Left forelimb (tissue), 1 donor: ENCODE measurements at regions not wholly inside any gene's neighbourhood (a gene's known extent, or its start where the extent isn't known, plus 50 kb on each side); places are given as distances from the start of the nearest gene placed in this dataset.

Experiments used
- DNase-seq: peaks from one replicate; pipeline ENCODE4 v3.0.0-alpha.2; 2018; ENCODE audit warnings: low spot score

DNA sequence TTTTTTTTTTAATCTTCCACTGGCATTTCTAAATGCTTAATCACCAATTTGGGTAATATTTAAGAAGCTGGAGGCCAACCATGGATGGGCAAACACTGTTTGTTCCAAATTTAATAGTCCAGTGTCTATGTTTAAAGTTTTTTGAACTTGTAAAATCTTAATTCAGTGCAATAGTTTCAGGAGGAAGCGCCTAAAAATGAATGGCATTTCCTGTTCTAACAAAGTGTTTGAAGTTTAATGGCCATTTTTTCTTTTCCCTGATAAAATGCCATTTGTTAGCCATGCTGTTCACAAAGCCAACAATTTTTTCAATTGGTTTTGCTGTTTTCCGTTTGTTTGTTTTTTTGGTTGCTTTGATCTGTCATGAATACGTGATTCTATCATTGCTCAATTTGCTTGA, 552.1 kb downstream of the LMO4 start:
- no peak for DNase-seq

DNA sequence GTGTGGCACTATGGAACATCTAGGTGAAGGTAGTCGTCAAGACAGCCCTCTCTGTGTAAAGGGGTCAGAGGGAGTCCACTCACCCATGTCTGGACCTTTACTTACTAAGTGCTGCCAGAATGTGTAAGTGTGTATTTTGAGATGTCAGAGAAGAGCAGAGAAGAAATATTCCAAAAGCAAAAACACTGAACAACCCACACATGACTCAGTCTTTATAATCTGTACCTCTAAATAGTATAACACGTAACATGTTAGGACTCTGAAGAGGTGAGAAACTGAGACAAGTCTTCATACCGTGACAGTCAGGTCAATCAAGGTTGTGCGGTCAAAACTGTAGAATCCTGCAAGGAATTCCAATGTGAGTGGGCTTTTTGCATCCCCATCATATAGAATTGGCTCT, 555.2 kb downstream of the LMO4 start:
- no peak for DNase-seq

DNA sequence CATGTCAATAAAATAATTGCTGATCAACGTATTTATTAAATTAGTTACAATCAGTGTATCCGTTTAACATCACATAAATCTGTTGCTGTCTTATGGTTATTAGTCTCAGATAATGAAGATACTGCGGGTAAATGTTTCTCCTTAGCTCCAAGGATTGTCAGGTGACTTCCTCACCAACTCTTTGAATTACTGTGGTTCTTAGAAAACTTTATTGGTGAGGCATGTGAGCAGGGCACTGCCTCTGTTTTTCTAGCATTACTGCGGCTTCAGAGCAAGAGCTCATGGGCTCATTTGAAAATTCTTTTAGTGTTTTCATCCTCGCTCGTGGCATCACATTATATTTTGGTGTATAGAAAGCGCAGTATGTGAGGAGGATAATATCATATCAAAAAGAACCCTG, 555.9 kb downstream of the LMO4 start:
- no peak for DNase-seq

DNA sequence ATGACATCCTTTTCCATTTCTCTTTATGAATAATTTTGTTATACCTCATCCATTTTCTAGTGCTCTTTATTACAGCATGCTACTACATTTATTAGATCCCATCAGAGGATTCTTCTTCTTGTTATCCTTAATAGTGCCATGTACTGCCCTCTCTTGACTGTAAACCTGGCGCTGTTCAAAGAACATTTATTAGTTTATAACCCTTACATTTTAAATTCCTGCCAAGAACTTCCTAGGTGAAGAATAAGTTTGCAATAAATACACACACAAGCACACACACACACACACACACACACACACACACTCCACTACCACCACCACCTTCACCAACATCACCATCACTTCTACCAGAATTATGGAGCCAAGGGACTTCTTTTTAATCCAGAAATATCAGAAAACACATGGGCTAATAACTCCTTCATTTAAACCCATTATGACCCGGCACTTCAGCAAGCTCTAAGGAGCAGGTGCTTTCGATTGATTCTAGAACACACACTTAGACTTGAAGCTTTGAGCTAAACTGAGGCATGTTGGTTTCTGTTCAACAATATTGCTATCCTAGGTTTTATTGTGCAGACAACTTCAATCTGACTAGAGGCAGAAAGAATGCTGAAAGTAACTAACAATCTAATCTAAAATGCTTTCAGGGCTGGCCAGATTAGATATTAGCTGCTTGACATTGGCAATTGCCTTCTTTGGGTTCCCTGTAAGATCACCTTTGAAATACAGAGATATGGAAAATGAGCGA, 556.8 kb downstream of the LMO4 start:
- no peak for DNase-seq

DNA sequence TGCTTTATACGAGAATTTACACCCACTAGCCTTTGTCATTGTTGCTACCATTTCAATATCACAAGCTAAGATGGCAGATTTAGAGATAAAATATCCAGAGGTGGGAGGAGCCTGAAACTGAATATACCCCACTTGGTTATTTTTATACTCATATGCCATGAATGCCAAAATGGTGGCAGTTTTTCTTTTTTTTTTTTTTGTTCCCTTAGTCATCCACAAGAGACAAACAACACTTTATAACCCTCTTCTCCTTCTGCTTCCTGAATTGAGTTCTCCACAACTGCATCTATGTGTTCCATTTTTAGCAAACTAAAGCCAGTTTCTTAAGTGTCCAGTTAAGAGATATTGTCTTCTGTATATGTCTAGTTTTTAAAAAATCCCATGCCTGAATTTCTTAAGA, 558.4 kb downstream of the LMO4 start:
- DNase-seq, result no peak

DNA sequence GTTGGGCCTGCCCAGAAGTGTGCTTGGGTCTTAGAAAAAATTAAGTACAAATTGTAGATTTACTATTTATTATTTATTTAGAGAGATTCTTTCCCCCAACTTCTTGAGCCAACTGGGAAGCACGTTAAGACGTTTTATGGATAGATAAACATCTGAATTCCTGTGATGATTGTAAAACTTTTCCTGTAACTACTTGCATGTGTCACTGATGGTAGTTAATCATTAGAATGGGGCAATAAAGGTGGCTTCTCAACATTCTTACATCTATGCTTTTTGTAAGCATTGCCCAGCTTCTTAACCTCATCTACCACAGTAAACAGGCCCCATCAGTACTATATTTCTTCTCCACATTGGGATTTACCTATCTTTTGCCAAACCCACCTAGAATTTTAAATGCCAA, 559.8 kb downstream of the LMO4 start:
- no peak for DNase-seq

DNA sequence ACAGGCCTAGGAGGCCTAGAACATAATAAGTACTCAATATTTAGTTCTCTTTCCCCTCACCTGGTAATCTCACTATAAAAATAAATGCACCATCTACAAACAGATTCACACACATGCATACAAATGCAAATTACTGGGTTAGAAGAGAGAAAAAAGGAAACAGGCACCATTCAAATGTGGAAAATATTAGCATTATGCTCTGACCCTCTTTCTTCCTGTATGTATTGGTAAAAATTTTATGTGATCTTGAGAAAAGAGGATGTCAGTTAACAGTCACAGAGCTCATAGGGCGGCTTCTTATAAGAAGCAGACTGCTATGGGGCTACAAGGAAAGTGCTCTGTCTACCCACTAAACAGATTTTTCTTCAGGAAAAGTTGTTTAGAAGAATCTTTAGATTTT, 565.4 kb downstream of the LMO4 start:
- no peak for DNase-seq

DNA sequence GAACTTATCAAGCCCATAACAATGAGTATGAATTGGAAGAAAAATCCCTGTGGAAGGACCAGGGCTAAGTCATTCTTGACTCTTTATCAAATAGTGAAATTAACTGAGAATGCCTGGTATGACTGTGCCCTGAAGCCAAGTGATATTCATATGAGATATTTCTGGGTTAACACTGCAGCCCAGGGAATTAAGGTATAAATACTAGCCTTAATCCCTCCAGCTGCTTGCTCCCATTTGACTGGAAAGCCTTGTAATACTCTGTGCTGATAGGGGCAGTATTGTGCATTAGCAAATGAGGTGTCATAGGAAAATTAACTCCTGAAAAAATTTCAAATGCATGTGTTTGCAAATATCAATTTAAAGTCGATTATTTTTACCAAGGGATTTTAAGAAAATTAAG, 568.8 kb downstream of the LMO4 start:
- DNase-seq, result no peak

DNA sequence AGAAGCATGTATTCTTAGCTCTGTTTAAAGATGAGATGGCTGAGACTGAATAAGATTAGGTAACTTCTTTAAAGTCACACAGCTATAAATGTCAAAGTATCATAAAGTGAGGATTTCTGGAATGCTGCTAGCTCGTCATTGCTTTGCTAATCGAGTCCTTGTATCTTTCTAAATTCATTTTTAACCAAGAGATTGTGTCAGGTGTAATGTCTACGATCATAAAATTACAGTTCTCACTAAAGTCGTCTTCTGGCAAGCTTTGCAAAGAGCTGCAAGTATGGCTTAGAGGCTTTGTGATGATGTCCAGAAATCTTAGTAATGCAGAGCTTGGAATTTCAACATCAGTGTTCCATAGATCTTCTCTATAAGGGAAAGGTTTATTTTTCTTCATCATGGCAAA, 569.8 kb downstream of the LMO4 start:
- no peak for DNase-seq

DNA sequence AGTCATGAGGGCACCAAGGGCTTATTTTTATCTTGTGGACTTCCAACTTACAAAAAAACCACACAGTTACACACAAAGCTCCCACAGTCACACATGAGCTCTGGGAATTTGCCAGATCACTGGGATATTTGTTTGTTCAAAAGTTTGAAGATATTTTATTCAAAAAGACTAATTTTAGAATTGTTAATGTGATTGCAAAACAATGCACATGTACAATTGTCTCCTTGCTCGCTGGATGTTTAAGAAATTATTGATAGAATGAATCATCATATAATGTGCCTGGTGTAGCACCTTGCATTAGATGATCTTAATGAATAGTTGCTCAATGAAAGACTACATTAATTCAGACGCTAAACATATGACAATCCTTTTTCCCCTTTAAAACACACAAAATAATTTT, 570.3 kb downstream of the LMO4 start:
- no peak for DNase-seq

DNA sequence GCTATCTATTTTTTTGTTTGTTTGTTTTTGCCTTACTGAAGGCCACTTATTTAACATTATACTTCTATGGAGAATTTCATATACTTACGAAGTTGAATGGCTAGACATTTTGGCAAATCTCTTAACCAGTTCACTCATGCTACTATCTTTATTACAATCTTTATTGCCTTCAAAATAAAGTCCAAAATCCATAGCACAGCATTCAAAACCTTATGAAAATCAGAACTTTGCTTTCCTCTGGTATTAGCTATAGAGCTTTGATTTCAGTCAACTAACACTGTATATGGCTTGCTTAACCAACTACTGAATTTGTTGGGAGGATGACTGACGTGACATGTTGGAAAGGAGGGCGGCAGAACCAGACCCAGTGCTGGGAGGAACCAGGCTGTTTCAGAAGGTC, 571.1 kb downstream of the LMO4 start:
- no peak for DNase-seq

DNA sequence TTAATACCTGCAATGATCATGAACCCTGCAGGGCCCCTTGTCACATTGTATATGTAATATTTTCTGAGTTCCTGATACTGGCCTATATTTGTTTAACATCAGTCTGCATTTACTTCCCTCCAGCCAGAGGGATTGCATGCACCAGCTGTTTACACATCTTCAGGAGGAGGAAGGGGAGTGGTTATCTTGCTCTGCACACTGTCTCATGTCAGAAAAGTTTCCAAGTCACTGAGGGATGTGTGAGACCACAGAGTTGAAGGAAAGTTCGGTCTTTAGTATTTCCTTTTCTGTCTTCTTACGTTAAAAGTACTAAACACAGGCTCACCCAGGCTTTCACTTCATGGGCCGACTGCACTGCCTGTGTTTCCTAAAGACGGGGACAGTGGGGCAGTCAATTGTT, 574.1 kb downstream of the LMO4 start:
- no peak for DNase-seq

DNA sequence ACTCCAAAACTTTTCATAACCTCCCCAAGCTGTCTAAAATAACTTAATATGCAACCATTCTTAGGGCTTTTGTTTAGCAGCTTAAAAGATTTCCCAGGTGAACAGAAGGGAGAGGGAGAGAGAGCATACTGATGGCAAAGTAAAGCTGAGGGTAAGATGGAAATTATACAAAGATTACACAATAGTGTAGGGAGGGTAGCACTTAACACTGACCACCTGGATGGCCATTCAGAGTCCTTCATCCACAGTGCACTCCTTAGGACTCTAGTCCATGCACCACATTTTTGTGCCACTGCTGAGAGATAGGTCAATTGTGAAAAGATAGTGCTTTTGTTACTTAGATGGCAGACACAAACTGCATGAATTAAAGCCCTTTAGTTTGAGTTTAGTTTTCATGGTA, 574.6 kb downstream of the LMO4 start:
- DNase-seq, result no peak

DNA sequence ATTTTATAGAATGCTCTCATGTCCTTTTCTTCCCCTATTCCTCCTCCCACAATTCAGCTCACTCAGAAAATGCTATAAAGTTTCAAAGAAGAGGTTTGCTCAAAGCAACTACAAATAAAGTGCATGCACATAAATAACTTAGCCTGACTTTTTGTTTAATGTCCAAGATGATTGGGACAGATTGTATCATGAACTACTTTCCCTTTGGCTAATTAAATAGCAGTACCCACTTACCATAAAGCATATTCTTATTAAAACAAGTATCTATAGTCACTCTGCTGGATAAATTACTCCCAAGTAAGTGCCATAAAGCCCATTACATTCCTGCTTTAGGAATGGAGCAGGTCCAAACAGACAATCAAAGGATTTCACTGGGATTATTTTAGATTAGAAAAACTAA, 576.0 kb downstream of the LMO4 start:
- no peak for DNase-seq

DNA sequence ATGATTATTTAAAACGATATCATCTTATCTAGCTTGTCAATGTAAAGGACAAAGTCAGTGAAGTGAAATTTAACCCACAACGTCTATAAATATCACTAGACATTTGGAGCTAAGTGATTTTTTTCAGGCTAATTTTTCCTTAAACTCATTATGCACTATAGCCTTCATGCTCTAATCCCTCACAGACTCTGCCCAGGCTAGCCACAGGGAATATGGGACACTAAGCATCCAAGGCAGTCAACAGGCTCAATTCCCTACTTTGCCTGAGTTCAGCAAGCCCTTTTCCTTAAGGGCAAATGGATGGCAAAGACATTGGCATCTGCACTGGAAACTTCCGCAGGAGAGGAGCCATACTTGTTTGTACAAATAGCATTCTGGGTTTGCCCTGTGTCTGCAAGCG, 577.0 kb downstream of the LMO4 start:
- no peak for DNase-seq

DNA sequence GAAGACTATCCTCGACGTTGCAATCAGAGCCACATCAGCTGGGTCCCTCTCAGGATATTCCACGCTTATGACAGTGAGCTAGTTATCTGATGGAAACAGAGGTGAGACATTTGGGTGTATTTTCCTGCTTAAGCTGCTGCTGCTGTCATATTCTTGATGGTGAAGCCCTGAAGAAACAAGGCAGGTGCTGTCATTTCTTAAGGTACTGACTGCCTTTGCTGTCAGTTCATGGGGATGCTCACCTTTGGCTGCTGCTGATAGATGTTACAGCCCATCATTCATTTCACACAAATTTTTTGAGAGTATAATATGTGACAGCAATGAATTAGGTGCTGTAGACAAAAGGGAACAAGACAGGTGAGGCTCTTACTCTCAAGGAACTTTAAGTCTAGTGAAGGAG, 577.4 kb downstream of the LMO4 start:
- DNase-seq, result no peak

DNA sequence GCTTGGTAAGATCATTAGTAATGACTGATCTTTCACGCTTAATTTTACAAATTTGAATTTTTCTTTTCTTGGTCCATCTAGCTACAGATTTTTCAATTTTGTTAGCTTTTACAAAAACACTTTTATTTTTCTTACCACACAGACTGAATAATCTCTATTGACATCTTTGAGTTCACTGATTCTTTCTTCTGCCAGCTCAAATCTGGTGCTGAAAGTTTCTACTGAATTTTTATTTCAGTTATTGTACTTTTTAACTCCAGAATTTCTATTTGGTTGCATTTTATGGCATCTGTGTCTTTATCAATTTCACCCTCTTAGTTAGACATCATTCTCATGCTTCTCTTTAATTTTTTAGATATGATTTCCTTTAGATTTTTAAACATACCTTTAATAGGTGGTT, 584.7 kb downstream of the LMO4 start:
- DNase-seq, result no peak

DNA sequence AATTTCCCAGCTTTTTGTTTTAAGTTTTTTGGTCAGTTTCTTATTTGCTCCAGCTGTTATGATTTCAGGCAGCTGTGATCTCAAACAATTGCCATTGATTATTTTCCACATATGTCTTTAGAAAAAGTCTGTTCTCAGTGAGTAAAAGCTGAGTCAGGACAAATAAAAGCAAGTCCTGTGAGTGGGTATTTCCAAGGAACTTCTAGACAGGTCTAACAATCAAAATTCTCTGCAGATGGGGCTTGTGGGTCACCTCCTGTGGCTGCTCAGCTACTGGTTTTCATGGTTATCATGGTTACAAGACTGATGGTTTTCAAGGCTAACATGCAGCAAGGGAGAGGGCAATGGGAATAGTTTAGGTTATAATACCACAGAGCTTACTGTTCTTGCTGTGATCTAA, 585.7 kb downstream of the LMO4 start:
- no peak for DNase-seq

DNA sequence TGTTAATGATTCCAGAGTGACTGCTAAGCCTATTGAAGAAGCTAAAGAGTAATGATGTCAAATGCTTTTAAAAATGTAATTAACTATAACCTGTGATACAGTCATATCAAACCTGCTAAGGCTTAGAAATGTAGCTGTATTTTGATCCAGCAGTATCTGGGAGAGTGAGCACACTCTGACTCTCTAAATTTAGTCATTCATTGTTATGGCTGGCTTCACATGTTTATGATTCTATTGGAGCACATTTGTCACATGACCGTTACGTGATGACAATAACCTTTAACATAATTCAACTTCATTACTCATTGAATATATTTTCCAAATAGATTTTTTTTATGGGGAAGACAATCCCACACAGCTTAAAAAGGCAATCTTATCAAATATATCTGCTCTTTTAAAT, 587.1 kb downstream of the LMO4 start:
- DNase-seq, result no peak

DNA sequence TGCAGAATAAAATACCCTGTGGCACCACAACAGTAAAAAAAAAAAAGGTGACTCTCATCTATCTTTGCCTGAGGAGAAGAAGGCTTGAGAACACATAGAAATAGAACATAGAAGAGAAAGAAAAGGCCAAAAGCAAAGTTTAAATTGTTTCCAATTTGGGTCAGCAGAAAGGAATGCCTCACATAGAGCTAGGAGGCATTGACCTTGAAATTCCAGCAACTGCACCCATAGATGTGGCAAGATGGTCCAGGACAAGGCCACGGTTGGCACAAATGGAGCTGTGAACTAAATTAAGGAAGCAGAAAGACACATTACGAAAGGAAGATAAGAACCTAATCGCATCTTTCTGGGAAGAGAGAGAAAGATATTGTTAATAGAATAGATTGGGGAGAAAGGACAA, 588.3 kb downstream of the LMO4 start:
- DNase-seq, result no peak

DNA sequence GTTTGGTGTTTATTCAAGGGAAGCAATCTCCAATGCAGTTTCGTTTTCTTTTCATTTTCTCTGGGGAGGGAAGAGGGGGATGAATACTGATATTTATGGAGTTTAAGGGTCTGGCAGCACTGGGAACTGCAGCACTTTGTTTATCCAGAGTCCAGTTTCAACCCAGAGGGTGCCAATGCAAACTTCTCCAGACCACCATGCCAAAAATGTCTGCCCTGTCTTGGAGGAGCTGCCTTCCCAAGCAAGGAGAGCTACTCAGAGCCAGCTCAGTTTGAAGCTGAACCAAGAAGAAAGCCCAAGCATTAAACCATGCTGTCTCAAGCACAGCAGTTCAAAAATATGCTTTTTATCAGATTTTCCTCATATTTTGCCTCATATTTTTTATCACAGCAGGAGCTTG, 589.7 kb downstream of the LMO4 start:
- DNase-seq, result no peak

DNA sequence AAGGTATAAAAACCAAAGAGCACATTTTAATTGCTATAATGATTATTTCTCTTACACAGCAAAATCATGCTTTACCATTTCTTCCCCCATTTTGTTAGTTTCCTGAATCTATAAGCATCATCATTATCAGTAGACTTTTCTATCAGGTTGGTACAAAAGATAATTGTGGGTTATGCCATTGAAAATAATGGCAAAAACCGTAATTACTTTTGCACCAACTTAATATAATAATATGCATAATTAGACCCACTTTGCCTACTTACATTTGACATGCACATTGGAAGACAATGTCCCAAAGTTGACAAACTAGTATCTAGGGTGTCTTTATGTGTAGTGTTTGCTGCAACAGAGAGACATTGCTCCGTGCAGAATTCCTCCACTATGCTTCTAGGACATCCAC, 594.2 kb downstream of the LMO4 start:
- no peak for DNase-seq

DNA sequence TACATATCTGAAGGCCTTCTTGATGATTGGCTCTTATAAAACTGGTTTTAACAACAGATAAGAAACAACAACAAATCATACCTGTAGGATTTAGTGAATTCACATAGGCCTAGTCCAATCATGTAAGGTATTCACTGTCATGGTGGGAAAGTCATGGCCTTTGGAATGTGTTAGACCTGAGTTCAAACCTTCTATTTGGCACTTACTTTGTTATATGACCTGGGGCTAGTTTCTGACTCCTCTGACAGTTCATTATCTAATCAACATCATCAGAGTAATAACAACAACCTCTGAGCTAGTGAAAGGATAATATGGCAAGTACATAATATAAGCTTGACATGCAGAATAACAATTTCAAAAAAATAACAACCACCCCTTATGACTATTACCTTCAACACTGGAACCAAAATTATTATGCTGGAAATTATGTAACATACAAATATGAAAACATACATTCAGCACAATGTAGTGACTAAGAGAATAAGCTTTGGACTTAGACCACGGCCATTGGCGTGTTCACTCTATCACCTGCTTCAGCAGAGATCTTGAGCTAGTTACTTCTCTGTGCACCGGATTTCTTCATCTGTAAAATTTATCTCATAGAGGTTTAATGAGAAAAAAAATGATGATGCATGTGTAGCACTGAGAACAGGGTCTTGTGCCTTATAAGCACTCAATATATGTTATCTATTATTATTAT, 597.6 kb downstream of the LMO4 start:
- DNase-seq, result no peak

DNA sequence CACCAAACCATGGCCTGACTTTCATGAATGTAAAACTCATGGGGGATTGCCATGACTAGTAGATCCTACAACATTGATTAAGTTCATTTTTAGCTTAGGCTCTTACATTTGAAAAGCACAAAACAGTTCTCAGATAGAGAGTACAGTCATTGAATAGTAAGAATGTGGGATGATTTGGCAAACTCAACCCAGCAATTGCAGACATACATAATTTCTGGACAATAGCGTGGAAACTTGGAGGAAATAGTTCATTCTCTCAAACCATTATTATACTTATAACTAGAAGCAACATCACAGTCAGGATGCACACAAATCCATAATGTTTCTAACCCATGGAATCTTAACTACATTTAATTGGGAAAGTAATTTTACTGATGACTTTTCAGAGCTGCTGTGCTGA, 598.2 kb downstream of the LMO4 start:
- no peak for DNase-seq
